DMS 273 (cell line): ENCODE measurements at regions not wholly inside any gene's neighbourhood (a gene's known extent, or its start where the extent isn't known, plus 50 kb on each side); places are given as distances from the start of the nearest gene placed in this dataset.
A peak's percentile ranks its signal among the peaks of the same experiment; 100 is the strongest.

Experiments
- DNase-seq: peaks from one replicate; lab custom pipeline; 2025; ENCODE audit not compliant: unreplicated experiment; lab: John Stamatoyannopoulos, UW

DNA sequence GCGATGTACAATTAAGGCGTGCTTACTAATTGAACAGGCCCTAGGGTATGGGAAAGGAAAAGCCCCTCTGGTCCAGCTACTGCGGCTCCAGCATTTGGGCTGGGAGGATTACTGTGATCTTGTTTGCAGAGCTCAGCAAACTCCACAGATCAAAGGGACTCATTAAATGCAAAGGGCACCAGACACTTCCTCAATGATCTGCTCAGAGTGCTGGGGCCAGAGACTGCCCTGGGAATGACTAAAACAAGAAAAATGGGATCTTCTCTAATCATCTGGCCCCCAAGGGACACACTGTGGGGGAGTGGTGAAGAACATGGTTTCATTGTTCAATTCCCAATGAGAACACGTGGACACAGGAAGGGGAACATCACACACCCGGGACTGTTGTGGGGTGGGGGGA is 85.0 kb downstream of the MARCHF4 start:
- no peak for DNase-seq

DNA sequence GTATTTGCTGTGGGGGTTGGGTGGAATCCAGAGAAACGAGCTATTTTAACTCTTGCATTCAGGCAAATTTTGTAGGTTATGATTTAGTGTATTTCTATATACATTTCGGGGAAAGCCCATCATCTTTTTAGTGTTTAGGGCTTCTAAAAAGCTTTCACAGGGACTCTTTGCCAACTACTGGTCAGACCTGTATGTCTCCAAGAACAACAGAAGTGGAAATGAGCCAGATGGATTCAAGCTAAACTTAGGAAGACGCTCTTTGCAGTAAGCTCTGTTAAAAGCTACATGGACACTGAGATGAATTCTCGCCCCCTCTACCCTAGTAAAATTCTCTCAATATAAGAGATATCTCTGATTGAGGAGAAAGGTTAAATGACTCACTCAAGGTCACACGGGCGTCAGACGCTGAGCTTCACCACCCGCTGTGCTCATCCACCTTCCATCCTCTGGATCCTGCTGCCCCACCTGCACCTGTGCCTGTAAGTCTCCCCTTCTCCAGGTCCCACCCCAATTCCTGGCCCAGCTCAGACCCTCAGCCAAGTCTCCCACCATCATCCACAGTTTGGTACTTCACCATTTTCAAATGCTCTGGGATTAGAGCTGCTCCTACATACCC is 85.6 kb downstream of the MARCHF4 start:
- DNase-seq, result no peak

DNA sequence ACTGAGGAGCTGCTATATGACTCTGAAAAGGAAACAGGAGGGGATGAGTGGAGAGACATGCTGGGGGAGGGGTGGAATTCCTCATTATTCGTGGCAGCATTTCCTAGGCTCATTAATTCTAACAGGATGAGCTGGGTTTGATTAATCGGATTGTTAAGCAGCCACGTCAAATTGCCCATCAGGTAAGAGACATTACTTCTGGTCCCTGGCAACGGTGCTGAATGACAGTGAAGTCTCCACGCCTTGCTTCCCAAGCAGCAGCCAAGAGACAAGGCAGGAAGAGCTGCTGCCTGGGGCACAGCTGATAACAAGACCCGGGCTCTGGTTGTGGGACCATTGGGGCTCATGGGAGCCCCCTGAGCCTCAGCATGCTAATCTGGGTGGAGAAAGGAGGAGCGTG is 86.6 kb downstream of the MARCHF4 start:
- no peak for DNase-seq

DNA sequence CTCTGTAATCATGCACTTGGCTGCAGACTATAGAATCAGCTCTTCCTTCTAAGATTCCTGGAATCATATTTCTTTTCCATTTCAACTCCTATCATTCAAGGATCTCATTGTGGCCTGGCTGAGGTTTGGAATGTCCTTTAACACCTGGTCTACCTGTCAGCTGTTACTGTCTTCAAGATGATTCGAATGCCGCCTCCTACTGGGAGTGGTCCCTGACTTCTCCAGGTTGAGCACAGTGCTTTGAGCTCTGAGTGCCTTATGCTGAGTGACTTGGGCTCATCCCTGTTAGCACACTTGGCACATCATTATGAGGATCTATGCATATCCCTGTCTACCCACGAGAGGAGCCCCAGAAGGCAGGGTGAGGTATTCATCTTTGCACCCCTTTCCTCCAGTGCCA is 87.6 kb downstream of the MARCHF4 start:
- DNase-seq, result no peak

DNA sequence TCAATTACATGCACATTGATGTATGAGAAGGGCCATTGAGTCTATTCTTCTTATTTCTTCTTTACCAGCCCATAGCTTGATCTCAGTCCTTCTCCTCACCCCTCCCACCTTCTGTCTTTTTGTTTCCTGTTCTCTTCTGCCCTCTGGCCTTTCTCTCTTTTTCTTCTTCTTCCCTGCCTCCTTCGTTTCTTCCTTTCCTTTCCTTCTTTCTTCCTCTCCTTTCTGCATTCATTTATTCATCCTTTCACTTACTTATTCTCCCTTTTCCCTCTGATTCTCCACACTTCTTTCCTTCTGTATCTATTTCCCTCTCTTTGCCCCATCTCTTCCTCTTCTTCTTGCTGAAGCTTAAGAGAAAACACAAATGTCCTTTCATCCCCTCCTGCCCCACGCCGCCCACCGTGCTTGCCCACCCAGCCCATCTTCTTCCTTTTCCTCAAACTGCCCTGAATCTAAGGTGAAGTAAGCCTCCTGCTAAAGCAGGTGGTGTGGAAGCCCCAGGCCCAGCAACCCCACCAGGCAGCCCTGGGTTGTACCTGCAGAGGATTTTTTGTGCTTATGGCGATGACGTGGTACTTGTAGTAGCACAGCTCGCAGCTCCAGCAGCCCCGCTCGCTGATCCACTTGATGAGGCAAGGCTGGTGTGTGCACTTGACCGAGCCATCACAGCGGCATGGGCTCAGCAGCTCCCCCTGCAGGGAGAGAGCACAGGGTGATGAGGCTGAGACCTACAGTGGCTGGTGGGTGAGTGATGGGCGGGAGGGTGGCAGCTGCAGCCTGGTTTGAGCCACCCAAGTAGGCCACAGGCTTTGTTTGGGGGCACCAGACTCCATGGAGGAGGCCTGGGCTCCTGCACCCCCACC is 89.0 kb downstream of the MARCHF4 start:
- peak; percentile 45 for DNase-seq

DNA sequence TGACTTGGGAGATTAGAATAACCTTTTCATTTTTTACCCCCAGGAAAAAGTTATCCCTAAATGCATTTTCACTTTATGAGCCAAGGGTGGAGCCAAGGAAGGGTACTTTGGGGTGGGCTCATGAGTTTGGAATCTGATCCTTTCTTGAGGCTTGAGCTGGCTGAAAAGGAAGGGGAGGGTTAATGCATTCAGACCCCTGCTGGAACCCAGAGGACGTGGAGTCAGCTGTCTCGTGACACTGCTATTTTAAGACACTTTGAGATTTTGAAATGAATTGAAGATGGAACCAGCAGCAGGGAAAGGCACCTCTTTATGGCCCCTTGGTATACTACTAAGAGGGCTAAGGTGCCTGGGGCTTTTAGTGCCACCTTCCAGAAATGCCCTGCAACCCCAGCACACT is 90.4 kb downstream of the MARCHF4 start:
- DNase-seq, result no peak

DNA sequence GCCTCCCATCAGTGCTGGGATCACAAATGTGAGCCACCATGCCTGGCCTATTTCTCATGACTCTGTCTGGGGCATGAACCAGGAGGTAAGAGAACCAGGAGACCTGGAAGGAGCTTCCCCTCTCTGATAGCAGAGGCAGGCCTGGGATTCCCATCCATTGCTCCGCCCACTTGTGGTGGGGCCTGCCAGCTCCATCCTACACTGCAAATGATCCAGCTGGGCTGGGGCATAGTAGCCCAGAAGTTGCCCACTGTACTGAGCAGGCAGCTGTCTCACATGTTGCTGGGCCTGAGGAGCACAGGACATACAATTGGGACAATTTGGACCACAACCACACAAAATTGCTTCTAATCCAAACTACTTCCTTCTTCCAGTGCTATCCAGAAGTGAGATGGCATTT is 91.0 kb downstream of the MARCHF4 start:
- peak; percentile 57 for DNase-seq

DNA sequence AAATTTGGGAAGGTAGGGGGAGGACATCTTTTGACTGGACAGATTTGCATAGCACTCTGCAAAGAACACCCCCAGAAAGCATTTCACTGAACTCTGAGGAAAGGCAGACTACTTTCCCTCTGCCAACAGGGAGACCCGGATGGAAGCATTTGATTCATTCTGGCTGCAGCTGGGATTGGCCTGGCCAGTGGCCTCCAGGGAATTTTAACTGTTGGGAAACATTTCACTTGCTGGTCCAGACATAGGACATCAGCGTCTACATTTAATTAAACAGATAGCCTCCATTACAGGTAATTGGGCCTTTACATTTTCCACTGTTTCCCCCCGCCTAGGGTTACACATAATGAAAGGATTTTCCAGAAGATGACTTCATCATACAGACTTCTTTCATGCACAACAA is 92.8 kb downstream of the MARCHF4 start:
- no peak for DNase-seq

DNA sequence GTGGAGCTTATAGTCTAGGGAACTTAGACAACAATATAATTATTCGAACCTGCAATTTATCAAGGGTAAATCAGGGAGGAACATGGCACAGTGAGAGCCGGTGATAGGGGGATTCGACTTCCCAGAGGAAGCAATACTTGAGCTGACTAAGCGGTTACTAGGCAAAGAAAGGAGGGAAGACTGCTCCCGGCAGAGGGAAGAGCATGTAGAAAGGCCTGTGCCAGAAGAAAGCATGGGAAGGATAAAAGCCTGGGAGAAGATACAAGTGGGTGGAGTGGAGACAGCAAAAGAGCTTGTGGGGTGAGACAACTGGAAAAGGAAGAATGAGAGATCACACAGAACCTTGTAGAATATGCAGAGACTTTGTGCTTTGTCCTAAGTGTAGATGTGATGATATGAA is 93.3 kb downstream of the MARCHF4 start:
- peak; percentile 21 for DNase-seq

DNA sequence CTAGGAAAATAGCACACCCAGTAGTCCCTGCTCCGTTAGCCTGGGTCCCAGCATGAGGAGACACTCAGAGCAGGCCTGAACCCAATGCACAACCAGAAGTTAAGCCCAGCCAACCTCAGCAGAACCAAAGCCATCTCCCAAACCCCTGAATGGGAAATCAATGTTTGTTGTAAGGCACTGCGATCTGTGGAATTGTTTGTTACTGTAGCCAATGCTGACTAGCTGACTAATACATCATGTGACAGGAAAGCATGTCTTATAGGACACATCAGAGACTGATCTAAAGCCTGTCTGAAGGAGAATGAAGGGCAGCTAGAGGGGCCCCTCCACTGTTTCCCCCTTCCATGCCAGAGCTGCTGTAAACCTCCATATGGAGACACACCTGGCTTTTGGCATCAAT is 96.4 kb downstream of the MARCHF4 start:
- DNase-seq, result no peak

DNA sequence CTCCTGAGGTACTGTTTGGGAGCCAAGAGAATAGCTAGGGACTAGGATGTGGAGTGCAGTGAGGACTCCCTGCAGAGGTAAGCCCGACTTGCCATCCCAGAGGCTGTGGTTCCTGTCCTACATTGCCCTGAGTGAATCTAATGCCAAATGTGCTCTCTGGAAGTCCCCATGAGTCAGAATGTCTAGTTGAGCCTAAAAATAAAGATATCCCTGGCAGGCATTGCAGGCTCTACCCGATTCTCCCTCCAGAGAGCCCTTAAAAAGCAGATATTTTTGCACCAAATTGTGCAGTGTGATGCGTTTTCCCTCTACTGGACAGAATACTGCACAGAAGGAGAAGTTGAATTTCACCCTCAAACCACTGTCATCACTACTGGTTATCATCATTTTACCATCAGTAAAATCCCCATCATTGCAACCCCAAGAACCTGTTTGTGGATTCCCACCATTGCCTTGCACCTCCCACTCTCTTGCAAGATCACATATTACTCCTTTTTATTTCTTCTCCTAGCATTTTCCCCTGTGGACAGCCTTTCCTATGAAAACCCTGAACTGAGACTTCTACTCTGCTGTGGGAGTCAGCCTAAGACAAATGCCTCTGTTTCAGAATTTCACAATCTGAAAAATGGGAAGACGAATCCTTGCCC is 98.0 kb downstream of the MARCHF4 start:
- no peak for DNase-seq

DNA sequence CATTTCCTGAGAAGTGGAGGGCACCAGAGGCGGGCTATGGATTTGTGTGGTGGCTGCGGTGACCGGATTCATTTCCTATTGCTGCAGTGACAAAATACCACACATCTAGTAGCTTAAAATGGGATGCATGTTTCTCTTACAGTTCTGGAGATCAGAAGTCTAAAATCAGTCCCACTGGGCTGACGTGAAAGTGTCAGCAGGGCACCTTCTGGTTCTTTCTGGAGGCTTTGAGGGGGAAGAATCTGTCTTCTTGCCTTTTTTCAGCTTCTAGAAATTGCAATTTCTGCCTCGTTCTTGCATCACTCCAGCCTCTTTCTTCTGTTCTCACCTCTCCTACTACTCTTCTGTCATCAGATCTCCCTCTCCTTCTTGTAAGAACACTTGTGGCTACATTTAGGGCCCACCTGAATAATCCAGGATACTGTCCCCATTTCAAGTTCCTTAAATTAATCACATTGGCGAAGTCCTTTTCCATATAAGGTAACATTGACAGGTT is 111.2 kb downstream of the MARCHF4 start:
- DNase-seq, result no peak

DNA sequence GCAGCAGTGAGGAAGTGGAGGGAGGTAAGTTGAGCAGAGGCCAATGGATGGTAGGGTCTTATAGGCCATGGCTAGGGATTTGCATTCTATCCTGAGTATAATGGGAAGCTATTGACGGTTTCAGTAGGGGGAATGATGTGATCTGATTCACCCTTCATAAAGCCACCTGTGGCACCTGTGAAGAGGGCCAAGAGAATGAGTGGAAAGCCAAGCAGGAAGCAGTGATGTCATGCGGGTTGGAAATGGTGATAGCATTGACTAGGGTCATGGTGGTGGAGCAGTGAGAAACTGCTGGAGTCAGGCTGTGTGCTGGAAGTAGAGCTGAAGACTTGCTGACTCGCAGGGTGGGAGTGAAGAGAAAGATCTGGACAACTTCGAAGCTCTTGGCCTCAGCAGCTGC is 111.7 kb downstream of the MARCHF4 start:
- no peak for DNase-seq

DNA sequence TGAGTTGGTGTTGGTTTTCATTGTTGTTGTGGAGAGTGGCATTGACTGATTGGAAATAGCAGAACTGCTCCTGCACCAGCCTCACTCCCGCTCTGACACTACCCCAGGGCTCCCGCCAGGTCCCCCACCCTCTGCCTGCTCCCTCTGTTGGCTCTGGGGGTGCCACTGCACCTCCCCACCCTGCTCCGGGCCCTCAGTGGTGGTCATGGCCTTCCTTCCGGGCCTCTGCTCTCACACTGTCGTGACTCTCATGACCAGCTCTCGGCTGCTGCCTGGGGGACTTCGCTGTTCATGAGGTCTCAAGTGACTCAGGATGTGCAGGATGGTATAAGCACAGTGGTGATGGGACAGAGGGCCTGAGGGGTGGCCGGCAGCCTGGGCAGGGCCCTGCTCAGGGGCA is 113.2 kb downstream of the MARCHF4 start:
- DNase-seq, result no peak

DNA sequence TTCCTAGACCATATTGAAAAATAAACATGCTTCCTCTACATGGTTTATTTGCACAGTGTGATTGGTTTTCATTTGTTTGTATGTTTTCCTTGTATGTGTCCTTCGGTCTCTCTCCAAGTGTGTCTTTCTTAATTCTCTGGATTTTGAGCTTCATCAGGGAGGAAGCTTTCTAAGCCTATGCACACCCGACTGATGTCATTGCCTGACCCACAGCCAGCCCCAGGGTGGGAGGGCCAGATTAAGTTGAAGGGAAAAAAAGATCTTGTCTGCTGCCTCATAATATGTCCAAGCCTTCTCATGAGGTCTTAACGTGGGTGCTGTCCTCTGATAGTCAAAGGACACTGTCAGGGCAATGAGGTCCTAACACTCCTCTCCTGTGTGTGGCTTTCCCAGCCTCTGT is 115.2 kb downstream of the MARCHF4 start:
- no peak for DNase-seq
